Left lung (tissue), 4 donors: ENCODE measurements at regions not wholly inside any gene's neighbourhood (a gene's known extent, or its start where the extent isn't known, plus 50 kb on each side); places are given as distances from the start of the nearest gene placed in this dataset.

Experiments used
- ATAC-seq: fragments of 200-7000 bp; cut with Tn5 transposase; one replicate; pipeline ENCODE4 v1.9.1; 2020; ENCODE audit warnings: moderate library complexity
- DNase-seq, 4 donors: peaks; one replicate each; pipeline ENCODE4 v3.0.0-alpha.2; 2013 to 2020
- H3K27ac ChIP-seq, 2 donors: fragments of 200-600 bp; sonication (generic) in 1 of 2; one replicate each; pipeline versions ENCODE4 v1.5.0 to v1.8.0; 2020 to 2021
- H3K27me3 ChIP-seq, 2 donors: fragments of 200-600 bp; sonication (generic) in 1 of 2; one replicate each; pipeline versions ENCODE4 v1.5.0 to v1.8.0; 2020 to 2021
- H3K36me3 ChIP-seq, 2 donors: fragments of 200-600 bp; sonication (generic) in 1 of 2; one replicate each; pipeline versions ENCODE4 v1.5.0 to v1.8.0; 2020 to 2021
- H3K4me1 ChIP-seq, 2 donors: fragments of 200-600 bp; one replicate each; pipeline ENCODE4 v1.8.0; 2021
- H3K4me3 ChIP-seq, 2 donors: fragments of 200-600 bp; sonication (generic) in 1 of 2; one replicate each; pipeline versions ENCODE4 v1.5.0 to v1.8.0; 2020 to 2021; ENCODE audit warnings: mild to moderate bottlenecking in 1 of 2
- H3K9me3 ChIP-seq, 2 donors: fragments of 200-600 bp; sonication (generic) in 1 of 2; one replicate each; pipeline versions ENCODE4 v1.5.0 to v1.8.0; 2020 to 2021
- intact Hi-C, 2 donors: fragments of 100-400 bp; cut with DNase I; formaldehyde crosslinking; loops; one replicate each; pipeline versions ENCODE4 v1.11.2 to v1.14.2; 2022
- TF ChIP-seq, protein P1 (sequence below), 2 donors: fragments of 200-600 bp; sonication (generic) in 1 of 2; IDR thresholded peaks; one replicate each; pipeline versions ENCODE4 v1.5.0 to v1.8.0; 2021; ENCODE audit warnings: antibody characterized with exemption in 2 of 2
- donor health status: DM: no; HTN: yes; CAD: no.
- donor health status: DM: no; HTN: no; CAD: no.

DNA sequence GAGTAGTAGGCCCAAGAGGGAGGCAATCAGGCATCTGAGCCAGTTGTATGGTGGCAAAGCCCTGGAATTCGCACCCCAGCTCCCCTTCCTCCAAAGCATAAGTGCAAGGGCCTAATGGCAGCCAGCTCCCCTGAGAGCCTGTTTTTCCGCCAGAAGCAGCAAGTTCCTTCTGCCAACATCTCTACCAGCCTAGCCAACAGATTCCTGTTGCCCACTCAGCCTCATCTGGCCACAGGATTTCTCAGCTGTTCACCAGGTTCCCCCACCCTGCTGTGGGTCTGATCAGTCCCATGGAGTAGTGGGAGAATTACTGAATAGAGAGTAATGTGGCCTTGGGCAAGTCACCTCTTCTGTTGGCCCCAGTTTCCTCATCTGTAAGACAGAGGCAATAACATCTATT is 186.2 kb upstream of the PDE1C start:
- no peaks in the 10 kb centered on the region for H3K4me1 ChIP-seq
- DNase-seq (no peak), ATAC-seq (no peak)
- no peaks in the 10 kb centered on the region for H3K36me3 ChIP-seq
- peaks cover 0 to 2% of the 10 kb centered on the region in 2 donors for H3K27me3 ChIP-seq
- no peak overlapping the region for H3K4me3 ChIP-seq
- TF ChIP-seq, protein P1, sequence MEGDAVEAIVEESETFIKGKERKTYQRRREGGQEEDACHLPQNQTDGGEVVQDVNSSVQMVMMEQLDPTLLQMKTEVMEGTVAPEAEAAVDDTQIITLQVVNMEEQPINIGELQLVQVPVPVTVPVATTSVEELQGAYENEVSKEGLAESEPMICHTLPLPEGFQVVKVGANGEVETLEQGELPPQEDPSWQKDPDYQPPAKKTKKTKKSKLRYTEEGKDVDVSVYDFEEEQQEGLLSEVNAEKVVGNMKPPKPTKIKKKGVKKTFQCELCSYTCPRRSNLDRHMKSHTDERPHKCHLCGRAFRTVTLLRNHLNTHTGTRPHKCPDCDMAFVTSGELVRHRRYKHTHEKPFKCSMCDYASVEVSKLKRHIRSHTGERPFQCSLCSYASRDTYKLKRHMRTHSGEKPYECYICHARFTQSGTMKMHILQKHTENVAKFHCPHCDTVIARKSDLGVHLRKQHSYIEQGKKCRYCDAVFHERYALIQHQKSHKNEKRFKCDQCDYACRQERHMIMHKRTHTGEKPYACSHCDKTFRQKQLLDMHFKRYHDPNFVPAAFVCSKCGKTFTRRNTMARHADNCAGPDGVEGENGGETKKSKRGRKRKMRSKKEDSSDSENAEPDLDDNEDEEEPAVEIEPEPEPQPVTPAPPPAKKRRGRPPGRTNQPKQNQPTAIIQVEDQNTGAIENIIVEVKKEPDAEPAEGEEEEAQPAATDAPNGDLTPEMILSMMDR (IDR thresholded peaks at IDR 0.05) = no peak
- intact Hi-C loops = no loop called here
- H3K27ac ChIP-seq = no peak overlapping the region
- no peaks in the 10 kb centered on the region for H3K9me3 ChIP-seq

DNA sequence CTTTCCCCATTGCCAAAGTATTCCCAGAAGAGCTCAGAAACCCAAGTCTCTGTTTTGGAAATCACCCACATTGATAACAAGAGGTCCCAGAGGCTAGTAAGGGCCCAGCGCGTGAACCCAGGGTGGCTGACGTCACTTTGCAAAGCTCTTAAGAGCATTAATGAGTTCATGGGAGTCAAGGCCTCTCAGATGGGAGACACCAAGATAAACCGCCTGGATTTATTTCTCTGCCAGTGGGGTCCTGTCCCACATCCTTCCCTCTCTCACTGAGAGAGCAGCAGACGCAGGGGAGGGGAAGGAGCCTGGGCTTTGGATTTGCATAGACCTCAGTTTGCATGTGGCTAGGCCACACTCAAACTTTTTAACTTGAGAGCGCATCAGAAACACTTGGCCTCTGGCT is 184.8 kb upstream of the PDE1C start:
- H3K36me3 ChIP-seq = no peaks in the 10 kb centered on the region
- no peaks in the 10 kb centered on the region for H3K4me1 ChIP-seq
- DNase-seq (no peak), ATAC-seq (no peak)
- H3K27me3 ChIP-seq = peaks cover 0 to 14% of the 10 kb centered on the region in 2 donors
- TF ChIP-seq, protein P1 (IDR thresholded peaks at IDR 0.05) = no peak
- intact Hi-C loops = no loop called here
- no peak overlapping the region for H3K4me3 ChIP-seq
- no peak overlapping the region for H3K27ac ChIP-seq
- no peaks in the 10 kb centered on the region for H3K9me3 ChIP-seq

DNA sequence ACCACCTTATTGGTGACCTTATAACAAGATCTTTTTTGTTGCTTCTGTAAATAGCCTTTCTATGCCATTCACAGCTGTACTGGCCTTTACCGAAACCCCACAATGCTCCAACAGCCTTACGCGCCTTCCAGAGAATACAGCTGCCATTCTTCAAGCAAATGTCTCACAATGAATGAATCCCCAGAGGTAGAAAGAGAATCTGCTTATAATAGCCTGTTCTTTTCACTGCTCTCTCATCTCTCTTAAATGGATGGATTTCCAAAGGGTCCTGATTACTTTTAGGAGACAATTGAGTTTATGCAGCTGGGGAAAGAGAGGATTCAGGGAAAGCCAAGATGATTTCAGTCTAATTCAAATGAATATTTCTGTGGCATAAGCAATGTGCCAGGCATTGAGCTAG is 183.1 kb upstream of the PDE1C start:
- Histone ChIP-seq H3K27ac (no peak overlapping the region), H3K4me1 (no peaks in the 10 kb centered on the region), H3K27me3 (peaks cover 0 to 14% of the 10 kb centered on the region in 2 donors), H3K36me3 (no peaks in the 10 kb centered on the region), H3K4me3 (no peak overlapping the region), H3K9me3 (no peaks in the 10 kb centered on the region)
- intact Hi-C loops = no loop called here
- no peak for DNase-seq
- TF ChIP-seq, protein P1 (IDR thresholded peaks at IDR 0.05) = no peak
- ATAC-seq = no peak

DNA sequence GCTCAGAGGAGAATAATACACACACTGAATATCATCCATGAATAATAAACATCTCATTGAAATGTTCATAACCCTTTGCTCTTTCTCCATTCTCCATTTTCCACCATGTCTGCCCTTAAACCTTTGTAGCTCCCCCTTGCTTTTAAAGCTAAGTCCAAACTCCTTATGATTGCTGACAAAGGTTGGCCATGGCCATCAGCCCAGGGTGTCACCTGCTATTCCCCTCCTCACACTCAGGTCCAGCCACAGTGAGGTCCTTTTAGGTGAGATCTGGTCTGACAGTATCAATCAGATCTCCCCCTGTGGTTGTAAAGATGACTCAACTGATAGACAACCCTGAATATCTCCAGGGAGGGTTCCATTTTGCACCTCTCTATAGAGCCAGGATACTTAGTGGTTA is 181.5 kb upstream of the PDE1C start:
- Histone ChIP-seq H3K9me3 (no peaks in the 10 kb centered on the region), H3K36me3 (no peaks in the 10 kb centered on the region), H3K27me3 (peaks cover 0 to 14% of the 10 kb centered on the region in 2 donors), H3K27ac (no peak overlapping the region), H3K4me1 (no peaks in the 10 kb centered on the region), H3K4me3 (no peak overlapping the region)
- intact Hi-C loops = no loop called here
- ATAC-seq (no peak), DNase-seq (no peak)
- TF ChIP-seq, protein P1 (IDR thresholded peaks at IDR 0.05) = no peak

DNA sequence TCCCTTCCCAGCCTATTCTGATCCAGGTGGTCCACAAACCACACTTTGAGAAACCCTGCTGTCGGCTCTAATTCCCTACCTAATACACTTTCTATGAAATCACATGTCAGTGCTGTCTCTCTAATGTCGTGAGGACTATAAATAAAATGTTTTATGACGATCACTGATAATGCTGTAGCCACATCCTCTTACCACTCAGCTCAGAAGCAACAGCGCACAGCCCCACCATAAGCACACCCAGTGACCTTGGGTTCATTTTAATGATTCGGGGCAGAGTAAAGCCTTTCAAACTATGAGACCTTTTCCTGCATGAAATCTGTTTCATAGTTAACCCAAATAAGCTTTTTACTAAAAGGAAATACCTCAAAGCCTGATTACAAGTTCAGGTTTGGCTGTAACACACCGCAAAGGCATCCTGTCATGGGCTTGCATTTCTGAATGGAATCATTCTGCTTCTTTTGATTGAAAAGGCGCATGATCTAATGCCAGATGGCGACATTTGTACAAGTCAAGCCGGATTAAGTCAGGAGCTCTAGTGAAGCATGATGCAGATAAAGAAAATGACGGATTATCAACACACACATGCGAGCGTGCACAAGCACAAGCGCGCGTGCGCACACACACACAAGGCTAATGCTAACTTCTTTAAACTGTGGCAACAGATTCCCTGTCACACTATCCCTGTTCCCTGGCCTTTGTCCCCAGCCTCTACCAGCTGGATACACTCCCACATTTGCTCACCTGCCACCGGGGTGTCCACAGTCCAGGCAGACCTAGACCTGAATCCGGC is 180.5 kb upstream of the PDE1C start:
- DNase-seq (no peak), ATAC-seq (no peak)
- Histone ChIP-seq H3K36me3 (no peaks in the 10 kb centered on the region), H3K9me3 (no peaks in the 10 kb centered on the region), H3K27me3 (peaks cover 0 to 14% of the 10 kb centered on the region in 2 donors), H3K4me1 (no peaks in the 10 kb centered on the region), H3K4me3 (no peak overlapping the region), H3K27ac (no peak overlapping the region)
- intact Hi-C loops = no loop called here
- TF ChIP-seq, protein P1 (IDR thresholded peaks at IDR 0.05) = no peak
